Right ventricle myocardium superior (tissue), 1 donor: ENCODE measurements at regions not wholly inside any gene's neighbourhood (a gene's known extent, or its start where the extent isn't known, plus 50 kb on each side); places are given as distances from the start of the nearest gene placed in this dataset.
"Not testable (repeated sequence)": the region's sequence is repeated elsewhere in the genome, so short reads cannot be mapped to it uniquely, and the experiment has no call there.

Source experiments
- ATAC-seq: fragments of 200-7000 bp; cut with Tn5 transposase; one replicate; pipeline ENCODE4 v1.9.1; 2020; ENCODE audit warnings: mild to moderate bottlenecking; ENCODE audit not compliant: poor library complexity
- DNase-seq: peaks from one replicate; pipeline ENCODE4 v3.0.0-alpha.2; 2020
- intact Hi-C: fragments of 100-400 bp; cut with DNase I; formaldehyde crosslinking; loops from one replicate; pipeline ENCODE4 v1.11.2; 2022
- donor health status: DM: no; HTN: yes; CAD: no; lungs with severe emphysema.

- DNase-seq: no peak
- intact Hi-C loops: no loop called here
- ATAC-seq: no peak
Observed at GRCh38 chr21:28690196-28690595, 302.5 kb downstream of the LTN1 start.

- intact Hi-C loops: no loop called here
- ATAC-seq: no peak
Observed at GRCh38 chr21:28688381-28688780, 304.3 kb downstream of the LTN1 start.

GRCh38 chr21:28687586-28687985 is 305.1 kb downstream of the LTN1 start:
- ATAC-seq (no peak), DNase-seq (no peak)
- intact Hi-C loops: no loop called here

More at GRCh38 chr21:28688381-28688780, 304.3 kb downstream of the LTN1 start:
- no peak for DNase-seq

GRCh38 chr21:28683982-28684752 is 308.5 kb downstream of the LTN1 start:
- ATAC-seq (no peak), DNase-seq (no peak)
- intact Hi-C loops: no loop called here

- DNase-seq, intact Hi-C loops, ATAC-seq: not testable (repeated sequence)
Observed at GRCh38 chr21:28682884-28683283, 309.8 kb downstream of the LTN1 start.

- DNase-seq, intact Hi-C loops, ATAC-seq: not testable (repeated sequence)
Observed at GRCh38 chr21:28677096-28677495, 315.6 kb downstream of the LTN1 start.

GRCh38 chr21:28675331-28676041 is 317.2 kb downstream of the LTN1 start:
- intact Hi-C loops: no loop called here
- ATAC-seq: peak; percentile 95
- no peak for DNase-seq

DNA sequence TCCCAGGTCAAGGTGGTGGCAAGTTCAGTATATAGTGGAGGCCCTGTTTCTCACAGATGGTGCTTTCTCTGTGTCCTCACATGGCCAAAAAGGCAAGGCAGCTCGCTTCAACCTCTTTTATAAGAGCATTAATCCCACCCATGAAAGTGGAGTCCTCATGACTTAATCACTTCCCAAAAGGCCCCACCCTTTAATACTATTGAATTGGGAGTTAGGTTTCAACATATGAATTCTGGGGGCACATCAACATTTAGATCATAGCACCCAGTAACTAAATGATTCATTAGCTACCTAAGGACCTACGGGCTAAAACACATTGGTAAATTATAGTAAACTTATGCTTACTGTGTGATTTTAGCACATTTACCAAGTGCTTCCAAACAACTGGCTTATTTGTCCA is 317.9 kb downstream of the LTN1 start:
- DNase-seq (no peak), ATAC-seq (peak; percentile 34)
- intact Hi-C loops: no loop called here

DNA sequence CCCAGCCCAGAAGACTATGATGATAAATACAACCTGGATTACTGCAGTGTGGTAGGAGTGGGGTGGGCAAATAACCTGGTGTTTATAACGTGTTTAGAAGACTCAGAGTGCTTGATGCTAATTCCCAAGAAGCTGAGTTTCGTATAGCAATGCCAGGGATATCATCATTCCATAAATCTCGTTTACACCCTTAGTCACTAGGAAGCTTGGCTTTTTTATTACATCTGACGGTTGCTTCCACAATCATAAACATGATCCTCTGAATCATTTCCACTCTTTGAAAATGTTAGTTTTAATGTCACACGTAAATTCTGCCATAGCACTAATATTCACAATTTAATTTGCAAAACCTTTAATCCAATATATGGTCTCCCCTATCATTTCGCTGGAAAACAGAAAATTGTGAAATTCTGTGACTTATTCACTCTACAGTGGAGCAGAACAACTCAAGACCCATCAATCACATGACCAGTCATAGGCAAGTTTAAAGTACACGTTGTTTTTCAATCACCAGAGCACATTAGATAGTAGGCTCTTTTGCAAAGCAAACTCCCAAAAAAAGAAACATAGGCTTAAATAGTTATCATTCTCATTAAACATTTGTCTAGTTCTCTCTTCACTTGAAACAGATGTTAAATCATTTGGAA is 321.0 kb downstream of the LTN1 start:
- DNase-seq: no peak
- no peak for ATAC-seq
- intact Hi-C loops: no loop called here

DNA sequence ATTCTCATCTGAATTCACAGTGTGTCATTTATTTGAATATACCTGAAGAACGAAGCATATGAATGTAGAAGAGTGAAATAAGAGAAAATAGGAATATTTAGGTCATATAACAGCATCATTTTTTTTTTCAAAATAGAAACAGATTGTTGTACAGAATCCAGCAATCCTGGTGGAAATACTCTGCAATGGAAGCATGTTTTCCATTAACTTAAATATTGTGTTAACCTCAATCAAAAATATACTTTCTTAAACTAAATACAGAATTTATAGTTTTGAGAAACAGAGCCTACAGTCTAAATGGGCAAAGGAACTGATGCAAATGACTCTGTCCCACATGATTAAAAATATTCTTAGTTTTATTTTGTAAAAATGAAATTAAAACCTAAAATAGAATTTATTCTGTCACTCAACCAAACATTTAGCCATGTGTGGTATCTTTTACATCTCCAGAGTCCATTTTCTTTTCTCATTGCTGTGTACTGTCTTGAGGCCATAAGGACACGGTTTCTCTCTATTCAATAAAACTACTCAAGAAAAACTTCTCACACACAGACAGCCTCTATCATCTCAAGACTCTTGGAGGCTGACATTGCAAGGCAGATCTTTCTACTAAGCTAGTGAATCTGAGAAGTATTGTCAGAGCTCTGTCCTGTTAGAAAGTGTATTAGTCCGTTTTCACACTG is 322.6 kb downstream of the LTN1 start:
- DNase-seq (no peak), ATAC-seq (no peak)
- intact Hi-C loops: no loop called here

GRCh38 chr21:28669321-28669720 is 323.4 kb downstream of the LTN1 start:
- DNase-seq (no peak), ATAC-seq (no peak)
- intact Hi-C loops: no loop called here

DNA sequence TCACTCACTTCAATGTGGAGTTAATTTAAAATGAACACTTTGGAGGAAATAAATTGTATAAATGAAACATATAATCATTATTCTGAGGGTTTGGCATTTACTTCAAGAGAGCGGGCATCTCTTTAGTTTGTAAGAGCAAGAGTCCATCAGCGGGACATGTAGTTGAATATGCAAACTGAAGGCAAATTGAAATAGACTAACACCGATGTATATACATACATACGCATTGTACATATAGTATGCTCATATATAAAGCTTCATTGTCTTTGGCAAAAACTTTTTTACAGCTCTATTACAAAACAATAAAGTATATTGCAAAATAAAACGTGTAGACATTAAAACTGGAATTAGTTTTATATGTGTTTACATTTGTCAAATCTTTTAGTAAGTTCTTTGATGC is 328.9 kb downstream of the LTN1 start:
- DNase-seq (no peak), ATAC-seq (no peak)
- intact Hi-C loops: no loop called here

DNA sequence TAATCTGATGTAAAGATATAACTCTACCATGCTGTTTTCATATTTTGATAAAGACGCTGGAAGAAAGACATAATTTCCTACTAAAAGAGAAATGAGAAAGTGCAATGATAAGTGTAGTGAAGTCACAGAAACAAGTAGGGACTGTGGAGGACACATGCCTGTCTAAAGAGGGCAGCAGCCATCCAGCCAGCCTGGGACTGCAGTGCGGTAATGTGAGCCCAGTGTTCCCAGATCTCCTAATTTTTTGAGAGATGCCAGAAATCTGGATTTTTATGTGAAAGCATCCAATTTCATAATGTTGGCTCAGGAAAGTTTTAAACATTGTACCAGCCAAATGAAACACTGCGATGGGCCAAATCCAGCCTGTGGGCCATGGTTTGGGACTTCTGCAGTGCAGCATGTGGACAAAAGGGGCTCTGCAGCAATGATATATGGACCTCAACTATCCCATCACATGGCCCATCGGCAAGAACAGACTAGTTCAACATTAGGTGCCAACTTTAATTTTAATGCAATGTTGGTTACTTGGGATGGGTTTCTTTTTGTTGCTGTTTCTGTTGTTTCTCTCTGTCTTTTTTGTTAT is 329.5 kb downstream of the LTN1 start:
- DNase-seq: no peak
- no peak for ATAC-seq
- intact Hi-C loops: no loop called here

GRCh38 chr21:28657566-28657965 is 335.1 kb downstream of the LTN1 start:
- ATAC-seq: no peak
- DNase-seq: no peak
- intact Hi-C loops: no loop called here

GRCh38 chr21:28655471-28655870 is 337.2 kb downstream of the LTN1 start:
- ATAC-seq: no peak
- DNase-seq: no peak
- intact Hi-C loops: no loop called here

DNA sequence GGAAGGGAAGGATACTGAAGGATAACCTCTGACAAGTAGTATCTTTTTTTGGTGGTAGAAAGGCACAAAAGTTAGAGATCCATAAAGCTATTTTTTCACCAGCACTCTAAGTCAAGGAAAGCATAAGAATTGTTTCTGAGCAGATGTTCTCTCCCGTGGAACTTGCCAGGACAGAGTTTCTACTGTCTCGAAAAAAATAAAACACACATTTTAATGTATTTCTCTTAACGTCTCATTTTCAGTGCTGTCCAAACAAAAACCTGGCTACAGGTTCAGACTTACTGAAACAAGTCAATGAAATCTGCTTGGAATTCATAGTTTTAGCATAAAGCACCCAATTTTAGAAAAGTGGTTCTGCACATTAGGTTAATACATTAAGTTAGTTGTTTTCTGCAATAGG is 338.3 kb downstream of the LTN1 start:
- intact Hi-C loops: no loop called here
- DNase-seq (no peak), ATAC-seq (no peak)

GRCh38 chr21:28644762-28645161 is 347.9 kb downstream of the LTN1 start:
- intact Hi-C loops: no loop called here
- ATAC-seq (no peak), DNase-seq (no peak)

- ATAC-seq (no peak), DNase-seq (no peak)
- intact Hi-C loops: no loop called here
Observed at GRCh38 chr21:28642891-28643290, 349.8 kb downstream of the LTN1 start.

GRCh38 chr21:28641731-28642130 is 350.9 kb downstream of the LTN1 start:
- ATAC-seq (no peak), DNase-seq (no peak)
- intact Hi-C loops: no loop called here
